ENCODE measurements at regions not wholly inside any gene's neighbourhood (a gene's known extent, or its start where the extent isn't known, plus 50 kb on each side); places are given as distances from the start of the nearest gene placed in this dataset.

DNA sequence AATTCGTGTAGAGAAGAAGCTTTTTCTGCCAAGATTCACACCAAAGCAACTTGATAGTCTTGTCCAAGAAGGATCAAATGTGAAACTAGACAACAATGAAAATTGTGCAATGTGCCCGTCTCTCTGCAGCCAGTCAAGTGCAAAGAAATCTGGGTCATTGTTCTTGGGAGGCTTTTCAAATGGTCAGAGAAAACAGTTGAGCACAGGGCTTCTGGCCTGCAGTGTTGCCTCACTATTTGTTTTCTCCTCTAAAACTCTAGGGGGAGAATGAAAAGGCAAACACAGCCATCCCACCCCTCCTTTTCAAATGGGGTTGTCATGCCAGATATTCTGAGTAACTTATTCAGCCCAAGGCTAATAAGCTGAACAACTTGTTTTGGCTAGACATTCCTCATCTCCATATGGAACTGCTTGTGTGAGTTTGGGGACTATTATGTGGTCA lies 417.6 kb upstream of the CDIN1 start:
- TF ChIP-seq, protein P1, sequence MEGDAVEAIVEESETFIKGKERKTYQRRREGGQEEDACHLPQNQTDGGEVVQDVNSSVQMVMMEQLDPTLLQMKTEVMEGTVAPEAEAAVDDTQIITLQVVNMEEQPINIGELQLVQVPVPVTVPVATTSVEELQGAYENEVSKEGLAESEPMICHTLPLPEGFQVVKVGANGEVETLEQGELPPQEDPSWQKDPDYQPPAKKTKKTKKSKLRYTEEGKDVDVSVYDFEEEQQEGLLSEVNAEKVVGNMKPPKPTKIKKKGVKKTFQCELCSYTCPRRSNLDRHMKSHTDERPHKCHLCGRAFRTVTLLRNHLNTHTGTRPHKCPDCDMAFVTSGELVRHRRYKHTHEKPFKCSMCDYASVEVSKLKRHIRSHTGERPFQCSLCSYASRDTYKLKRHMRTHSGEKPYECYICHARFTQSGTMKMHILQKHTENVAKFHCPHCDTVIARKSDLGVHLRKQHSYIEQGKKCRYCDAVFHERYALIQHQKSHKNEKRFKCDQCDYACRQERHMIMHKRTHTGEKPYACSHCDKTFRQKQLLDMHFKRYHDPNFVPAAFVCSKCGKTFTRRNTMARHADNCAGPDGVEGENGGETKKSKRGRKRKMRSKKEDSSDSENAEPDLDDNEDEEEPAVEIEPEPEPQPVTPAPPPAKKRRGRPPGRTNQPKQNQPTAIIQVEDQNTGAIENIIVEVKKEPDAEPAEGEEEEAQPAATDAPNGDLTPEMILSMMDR (IDR thresholded peaks at IDR 0.05) = no peak
- no peak for TF ChIP-seq POLR2AphosphoS5 (IDR thresholded peaks at IDR 0.05)
